HUES64 (cell line): ENCODE measurements at regions not wholly inside any gene's neighbourhood (a gene's known extent, or its start where the extent isn't known, plus 50 kb on each side); places are given as distances from the start of the nearest gene placed in this dataset.

ENCODE experiments used
- H3K27ac ChIP-seq: 2 replicates; pipeline ENCODE4 v1.7.0; 2013; ENCODE audit warnings: low read depth, low read length, inconsistent platforms
- H3K27me3 ChIP-seq: 2 replicates; pipeline ENCODE4 v1.6.1; 2013; ENCODE audit warnings: mild to moderate bottlenecking, low read length; ENCODE audit not compliant: insufficient read depth
- H3K36me3 ChIP-seq: 2 replicates; pipeline ENCODE4 v1.6.1; 2013; ENCODE audit warnings: mild to moderate bottlenecking, low read length; ENCODE audit not compliant: insufficient read depth
- H3K4me1 ChIP-seq: 2 replicates; pipeline ENCODE4 v1.6.1; 2013; ENCODE audit warnings: mild to moderate bottlenecking, low read length, moderate library complexity; ENCODE audit not compliant: insufficient read depth
- H3K4me3 ChIP-seq: 2 replicates; pipeline ENCODE4 v1.5.1; 2013; ENCODE audit warnings: mild to moderate bottlenecking, low read length, moderate library complexity
- H3K9ac ChIP-seq: 2 replicates; pipeline ENCODE4 v1.6.1; 2013; ENCODE audit warnings: mild to moderate bottlenecking, low read depth, low read length
- H3K9me3 ChIP-seq: 2 replicates; pipeline ENCODE4 v1.6.1; 2013; ENCODE audit warnings: low read depth, low read length; ENCODE audit not compliant: insufficient read depth
- WGBS: fragments of 150-250, 120-280 bp; methylation state at CpG from one replicate; pipeline ENCODE4 v1.1.7; 2013; ENCODE audit warnings: missing lambda C conversion rate; 5-methylcytosine and 5-hydroxymethylcytosine counted together

DNA sequence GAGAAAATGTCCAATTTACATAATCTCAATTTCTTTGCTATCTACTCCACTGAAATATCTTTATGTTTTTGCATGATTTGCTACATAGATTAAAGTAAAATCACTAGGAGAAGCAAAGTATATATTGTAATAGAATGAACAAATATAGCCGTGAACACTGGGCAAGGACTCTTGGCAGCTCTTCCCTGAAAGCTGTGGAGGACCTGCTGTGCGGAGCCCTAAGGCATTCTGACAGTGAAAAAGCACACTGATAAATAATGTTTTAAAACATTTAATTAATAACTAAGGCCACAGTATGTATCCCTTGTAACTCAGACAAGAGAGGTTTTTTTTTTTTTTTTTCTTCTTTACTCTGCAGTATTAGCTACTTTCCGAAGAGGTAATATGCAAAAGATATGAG lies 256.1 kb upstream of the DPYD start:
- Histone ChIP-seq H3K27me3 (no peaks in the 10 kb centered on the region), H3K27ac (no peak overlapping the region), H3K9me3 (no peaks in the 10 kb centered on the region), H3K4me3 (no peak overlapping the region), H3K36me3 (no peaks in the 10 kb centered on the region), H3K9ac (no peak overlapping the region), H3K4me1 (no peaks in the 10 kb centered on the region)
- 100% methylated on average over 2 of the region's 3 CpGs for WGBS

DNA sequence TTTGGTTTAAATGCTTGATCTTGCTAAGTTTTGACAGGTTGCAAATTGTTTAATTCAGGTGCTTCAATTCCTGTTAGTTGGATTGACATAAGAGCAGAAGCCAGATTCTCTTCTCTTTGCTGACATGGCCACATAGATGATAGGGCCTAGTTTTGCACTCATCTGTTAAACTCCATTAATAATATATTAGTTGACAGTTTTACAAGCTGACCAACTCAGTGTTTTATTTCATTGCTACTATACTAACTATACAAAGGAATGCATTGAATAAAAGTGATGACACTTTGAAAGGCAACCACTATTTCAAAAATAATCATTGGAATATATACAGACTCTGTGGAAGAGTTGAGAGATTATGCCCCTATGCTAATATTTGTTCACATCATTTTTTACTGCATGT lies 255.6 kb upstream of the DPYD start:
- no peak overlapping the region for H3K9ac ChIP-seq
- H3K4me1 ChIP-seq, result no peaks in the 10 kb centered on the region
- no peak overlapping the region for H3K27ac ChIP-seq
- H3K36me3 ChIP-seq, result no peaks in the 10 kb centered on the region
- no peaks in the 10 kb centered on the region for H3K27me3 ChIP-seq
- no peaks in the 10 kb centered on the region for H3K9me3 ChIP-seq
- no peak overlapping the region for H3K4me3 ChIP-seq

DNA sequence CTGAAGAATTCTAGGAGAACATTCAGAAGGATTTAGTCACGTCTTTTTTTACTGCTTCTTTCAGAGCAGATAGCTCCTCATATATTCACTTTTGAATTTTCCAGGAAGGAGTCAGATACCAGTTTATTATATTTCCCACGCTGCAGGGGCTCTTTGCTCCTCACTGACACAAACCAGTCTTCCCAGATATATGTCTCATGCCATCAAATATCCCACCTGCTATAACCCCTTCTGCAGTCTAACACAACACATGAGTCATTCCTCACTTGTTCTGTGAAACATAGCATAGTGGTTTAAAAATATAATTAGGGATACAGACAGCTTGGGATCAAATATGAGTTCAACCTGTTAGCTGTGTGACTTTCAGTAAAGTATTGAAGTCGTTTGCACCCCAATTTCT lies 251.7 kb upstream of the DPYD start:
- WGBS, result 86% methylated on average over 3 of the region's 3 CpGs
- H3K4me3 ChIP-seq, result no peak overlapping the region
- H3K9me3 ChIP-seq, result no peaks in the 10 kb centered on the region
- no peak overlapping the region for H3K27ac ChIP-seq
- H3K9ac ChIP-seq, result no peak overlapping the region
- no peaks in the 10 kb centered on the region for H3K36me3 ChIP-seq
- no peaks in the 10 kb centered on the region for H3K27me3 ChIP-seq
- H3K4me1 ChIP-seq, result no peaks in the 10 kb centered on the region

DNA sequence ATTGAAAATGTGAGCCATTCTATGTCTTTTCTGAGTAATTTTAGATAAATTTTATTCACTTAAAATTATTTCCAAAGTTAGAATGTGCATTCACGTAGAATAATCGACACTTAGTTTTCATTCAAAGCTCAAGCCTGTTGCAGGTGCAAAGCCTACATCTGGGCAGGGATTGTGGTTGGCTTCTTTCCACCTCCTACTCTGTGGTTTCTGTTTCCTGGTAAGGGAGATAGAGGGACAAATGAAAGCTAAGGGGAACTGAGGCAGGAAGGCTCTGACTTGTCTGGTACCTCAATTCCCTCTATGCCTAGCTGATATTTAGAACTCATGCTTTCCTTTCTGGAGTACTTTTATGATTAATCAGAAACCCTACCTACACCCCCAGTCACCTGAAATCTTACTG lies 251.2 kb upstream of the DPYD start:
- no peak overlapping the region for H3K9ac ChIP-seq
- H3K4me1 ChIP-seq, result no peaks in the 10 kb centered on the region
- H3K9me3 ChIP-seq, result no peaks in the 10 kb centered on the region
- no peaks in the 10 kb centered on the region for H3K36me3 ChIP-seq
- H3K27me3 ChIP-seq, result no peaks in the 10 kb centered on the region
- H3K27ac ChIP-seq, result no peak overlapping the region
- WGBS, result 100% methylated on average over 2 of the region's 2 CpGs
- no peak overlapping the region for H3K4me3 ChIP-seq

DNA sequence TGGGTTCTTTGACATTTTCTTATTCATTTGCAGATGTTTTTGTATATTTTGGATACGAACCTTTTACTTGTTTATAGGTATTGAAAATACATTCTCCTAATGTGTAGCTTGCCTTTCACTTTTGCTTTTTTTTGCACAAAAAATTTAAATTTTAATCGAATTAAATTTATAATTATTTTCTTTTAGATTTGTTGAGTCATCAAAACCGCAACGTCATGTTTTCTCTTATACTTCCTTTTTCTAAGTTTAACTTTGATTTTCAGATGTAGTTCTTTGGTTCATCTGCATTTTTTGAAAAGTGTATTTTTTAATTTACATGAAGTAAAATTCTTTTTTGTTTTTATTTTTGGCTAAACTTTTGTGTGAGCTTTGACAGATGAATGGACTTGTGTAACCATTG lies 243.7 kb upstream of the DPYD start:
- no peaks in the 10 kb centered on the region for H3K27me3 ChIP-seq
- H3K9ac ChIP-seq, result no peak overlapping the region
- H3K4me3 ChIP-seq, result no peak overlapping the region
- no peaks in the 10 kb centered on the region for H3K9me3 ChIP-seq
- no peaks in the 10 kb centered on the region for H3K4me1 ChIP-seq
- H3K27ac ChIP-seq, result no peak overlapping the region
- no CpG with 5 or more reads among the region's 4 CpGs for WGBS
- no peaks in the 10 kb centered on the region for H3K36me3 ChIP-seq

DNA sequence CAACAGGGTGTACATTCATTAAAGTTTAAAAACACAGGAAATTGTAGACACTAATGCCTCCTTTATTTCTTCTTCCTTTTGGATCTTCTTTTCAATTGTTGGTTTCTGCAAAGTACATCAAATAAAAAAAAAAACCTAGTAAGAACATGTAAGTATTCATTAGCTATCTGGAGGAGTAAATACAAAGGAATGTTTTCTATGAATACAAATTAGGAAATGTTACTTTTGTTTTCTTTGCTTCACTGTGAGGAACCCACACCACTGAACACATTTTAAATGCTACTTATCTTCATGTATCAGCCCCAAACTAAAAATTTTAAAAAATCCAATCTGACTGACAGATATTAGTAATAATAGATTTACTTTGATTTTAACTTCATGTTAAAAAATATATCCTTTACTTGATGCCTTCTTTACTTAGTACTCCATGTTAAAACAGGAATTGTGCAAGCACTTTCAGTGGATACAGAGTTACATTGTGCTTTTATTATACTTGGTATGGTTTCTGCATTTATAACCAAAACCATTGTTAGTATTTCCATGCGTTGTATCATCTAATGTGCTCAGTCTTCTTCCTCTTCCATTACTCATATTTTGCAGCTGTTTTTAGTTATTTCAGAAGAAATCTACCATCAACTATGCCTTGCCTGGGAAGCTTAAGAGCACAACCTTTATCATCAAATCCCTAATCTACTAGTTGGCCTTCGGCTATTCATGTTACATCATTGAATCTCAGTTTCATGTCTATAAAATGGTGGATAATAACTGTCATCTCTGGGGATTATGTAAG lies 236.9 kb upstream of the DPYD start:
- H3K4me3 ChIP-seq, result no peak overlapping the region

DNA sequence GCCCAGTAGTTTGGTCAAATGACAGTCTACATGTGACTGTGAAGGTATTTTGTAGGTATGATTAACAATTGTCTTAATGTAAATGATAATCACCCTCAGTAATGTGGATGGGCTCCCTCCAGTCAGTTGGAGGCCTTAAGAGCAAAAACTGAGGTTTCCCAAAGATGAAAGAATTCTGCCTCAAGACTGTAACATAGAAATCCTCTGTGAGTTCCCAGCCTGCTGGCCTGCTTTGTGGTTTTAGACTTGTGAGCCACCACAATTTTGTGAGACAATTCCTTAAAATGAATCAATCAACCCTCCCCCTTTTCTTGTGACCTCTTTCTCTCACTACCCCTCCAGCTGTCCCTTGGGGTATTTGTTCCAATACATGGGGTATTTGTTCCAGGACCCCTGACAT lies 226.4 kb upstream of the DPYD start:
- H3K27ac ChIP-seq, result no peak overlapping the region
- H3K36me3 ChIP-seq, result no peaks in the 10 kb centered on the region
- no peaks in the 10 kb centered on the region for H3K4me1 ChIP-seq
- no peak overlapping the region for H3K9ac ChIP-seq
- no peaks in the 10 kb centered on the region for H3K27me3 ChIP-seq
- H3K4me3 ChIP-seq, result no peak overlapping the region
- no peaks in the 10 kb centered on the region for H3K9me3 ChIP-seq

More for the DNA sequence above, 236.9 kb upstream of the DPYD start:
- Histone ChIP-seq H3K9ac (no peak overlapping the region), H3K36me3 (no peaks in the 10 kb centered on the region), H3K27ac (no peak overlapping the region), H3K9me3 (no peaks in the 10 kb centered on the region), H3K4me1 (no peaks in the 10 kb centered on the region), H3K27me3 (no peaks in the 10 kb centered on the region)
- 100% methylated on average over 1 of the region's 2 CpGs for WGBS

DNA sequence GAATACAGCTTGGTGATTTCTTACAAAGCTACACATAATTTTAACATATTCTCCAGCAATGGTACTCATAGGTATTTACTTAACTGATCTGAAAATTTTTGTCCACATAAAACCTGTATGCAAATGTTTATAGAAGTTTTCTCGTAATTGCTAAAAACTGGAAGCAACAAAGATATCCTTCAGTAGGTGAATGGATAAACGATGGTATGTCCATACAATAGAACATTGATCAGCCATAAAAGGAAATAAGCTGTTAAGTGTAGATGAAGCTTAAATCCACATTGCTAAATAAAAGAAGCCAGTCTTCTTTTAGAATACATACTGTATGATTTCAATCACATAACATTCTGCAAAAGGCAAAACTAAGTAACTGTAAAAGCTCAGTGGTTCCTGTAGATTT lies 224.8 kb upstream of the DPYD start:
- no peaks in the 10 kb centered on the region for H3K9me3 ChIP-seq
- H3K4me3 ChIP-seq, result no peak overlapping the region
- H3K27ac ChIP-seq, result no peak overlapping the region
- no peaks in the 10 kb centered on the region for H3K4me1 ChIP-seq
- no peaks in the 10 kb centered on the region for H3K27me3 ChIP-seq
- no CpG with 5 or more reads among the region's 2 CpGs for WGBS
- H3K36me3 ChIP-seq, result no peaks in the 10 kb centered on the region
- H3K9ac ChIP-seq, result no peak overlapping the region

DNA sequence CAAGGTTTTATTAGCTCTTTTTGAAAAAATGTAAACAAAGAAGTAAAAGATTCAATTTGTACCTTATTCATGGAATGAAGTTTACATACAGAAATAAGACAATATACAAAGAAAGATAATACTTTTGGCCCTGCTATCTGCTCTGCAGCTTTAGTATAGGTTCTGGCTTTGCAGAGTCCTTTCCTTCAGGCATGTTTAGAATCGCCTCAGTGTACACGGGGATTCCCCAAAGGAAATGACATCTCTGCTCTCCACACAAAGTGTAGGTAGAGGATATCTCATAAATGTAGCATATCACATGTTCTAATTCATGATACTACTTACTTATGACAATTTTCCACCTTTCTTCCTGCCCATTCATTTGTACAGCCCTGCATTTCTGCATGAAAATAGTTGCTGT lies 222.6 kb upstream of the DPYD start:
- 86% methylated on average over 1 of the region's 2 CpGs for WGBS
- no peaks in the 10 kb centered on the region for H3K4me1 ChIP-seq
- no peak overlapping the region for H3K4me3 ChIP-seq
- no peaks in the 10 kb centered on the region for H3K9me3 ChIP-seq
- no peaks in the 10 kb centered on the region for H3K36me3 ChIP-seq
- no peaks in the 10 kb centered on the region for H3K27me3 ChIP-seq
- no peak overlapping the region for H3K27ac ChIP-seq
- no peak overlapping the region for H3K9ac ChIP-seq

DNA sequence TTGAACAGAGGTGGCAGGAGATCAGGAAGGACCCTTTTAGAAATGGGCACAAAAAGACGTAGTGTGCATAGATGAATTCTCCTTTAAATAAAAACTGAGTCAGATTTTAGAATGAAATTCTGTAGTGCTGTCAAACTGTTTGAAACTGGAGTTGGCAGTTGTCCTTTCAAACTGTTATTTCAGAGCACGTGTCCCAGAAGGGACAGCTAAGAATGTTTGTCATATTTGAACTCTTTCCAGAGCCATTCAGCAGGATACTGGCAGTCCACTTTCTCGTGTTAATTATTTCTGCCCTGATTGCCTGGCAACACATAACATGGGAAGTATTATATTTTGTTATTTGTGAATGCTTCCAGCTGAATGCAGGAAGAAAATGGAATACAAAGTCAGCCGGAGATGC lies 212.3 kb upstream of the DPYD start:
- Histone ChIP-seq H3K9ac (no peak overlapping the region), H3K36me3 (no peaks in the 10 kb centered on the region), H3K9me3 (no peaks in the 10 kb centered on the region), H3K27me3 (no peaks in the 10 kb centered on the region), H3K4me1 (no peaks in the 10 kb centered on the region), H3K27ac (no peak overlapping the region), H3K4me3 (no peak overlapping the region)
- 92% methylated on average over 4 of the region's 4 CpGs for WGBS

DNA sequence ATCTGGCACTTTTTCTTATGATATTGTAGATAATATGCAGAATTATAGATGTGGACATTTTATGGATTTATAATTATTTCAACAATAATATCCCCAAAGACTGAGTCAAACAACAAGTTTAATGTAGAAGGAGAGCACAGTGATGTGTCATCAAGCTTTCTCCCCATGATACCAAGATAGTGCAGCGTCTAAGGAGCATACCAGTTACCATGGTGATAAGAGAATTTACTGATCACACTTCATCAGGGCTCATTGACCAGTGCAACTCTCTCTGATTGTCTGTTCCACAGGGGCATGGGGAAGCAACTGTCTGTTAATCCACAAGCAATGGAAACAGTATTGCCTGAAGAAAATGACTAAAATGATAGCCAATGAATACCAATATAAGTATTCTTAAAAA lies 209.6 kb upstream of the DPYD start:
- Histone ChIP-seq H3K9me3 (no peaks in the 10 kb centered on the region), H3K4me3 (no peak overlapping the region), H3K27ac (no peak overlapping the region), H3K36me3 (no peaks in the 10 kb centered on the region), H3K9ac (no peak overlapping the region), H3K27me3 (no peaks in the 10 kb centered on the region), H3K4me1 (no peaks in the 10 kb centered on the region)
- 77% methylated on average over 1 of the region's 1 CpG for whole genome bisulfite sequencing

DNA sequence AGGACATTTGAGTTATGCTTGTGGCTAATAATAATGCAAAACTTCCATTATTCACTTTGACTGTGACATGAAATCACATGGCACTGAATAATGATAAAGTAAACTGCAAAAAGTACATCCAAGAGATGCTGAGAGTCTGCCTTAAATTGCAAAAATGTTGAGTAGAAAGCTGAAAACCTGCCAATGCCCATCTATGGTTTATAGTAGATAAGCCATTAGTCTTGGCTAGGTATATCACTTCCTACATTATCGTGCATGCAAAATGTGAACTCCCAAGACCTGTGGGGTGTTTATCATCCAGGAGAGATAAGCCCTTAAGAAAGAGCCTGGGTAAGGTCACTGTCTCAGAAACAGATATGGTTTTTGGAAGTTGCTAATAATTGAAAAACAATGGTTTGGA lies 208.7 kb upstream of the DPYD start:
- Histone ChIP-seq H3K27ac (no peak overlapping the region), H3K4me1 (no peaks in the 10 kb centered on the region), H3K36me3 (no peaks in the 10 kb centered on the region), H3K27me3 (no peaks in the 10 kb centered on the region), H3K9me3 (no peaks in the 10 kb centered on the region), H3K4me3 (no peak overlapping the region), H3K9ac (no peak overlapping the region)
- WGBS, result 100% methylated on average over 1 of the region's 1 CpG
